GM12875 (cell line): ENCODE measurements at regions not wholly inside any gene's neighbourhood (a gene's known extent, or its start where the extent isn't known, plus 50 kb on each side); places are given as distances from the start of the nearest gene placed in this dataset.

Experiments
- H3K4me3 ChIP-seq: one replicate; pipeline ENCODE4 v1.5.1; 2011; ENCODE audit warnings: low read depth, low read length, control low read depth
- TF ChIP-seq, protein P1 (sequence below): IDR thresholded peaks from 2 replicates; pipeline ENCODE4 v1.5.1; 2011; ENCODE audit warnings: low read depth, mild to moderate bottlenecking, control low read depth, inconsistent platforms, low read length, moderate library complexity, borderline replicate concordance; ENCODE audit not compliant: insufficient read depth

DNA sequence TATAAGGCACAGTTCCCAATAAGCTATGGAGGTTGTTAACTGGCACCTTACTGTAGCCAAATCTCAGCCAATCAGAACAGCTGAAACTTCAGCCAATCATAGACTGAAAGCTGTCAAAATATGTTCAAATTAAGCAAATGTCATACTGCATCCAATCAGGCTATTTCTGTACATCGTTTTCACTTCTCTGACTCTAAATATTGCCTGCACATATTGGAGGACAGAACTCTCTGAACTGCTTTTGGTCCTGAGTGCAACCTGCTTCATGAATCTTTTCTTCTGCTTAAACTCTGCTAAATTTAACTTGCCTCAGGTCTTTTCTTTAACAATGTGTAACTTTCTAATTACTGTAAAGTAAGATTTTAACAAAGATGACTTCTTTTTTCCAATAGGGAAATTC, 1198.9 kb upstream of the PCDH7 start:
- TF ChIP-seq, protein P1, sequence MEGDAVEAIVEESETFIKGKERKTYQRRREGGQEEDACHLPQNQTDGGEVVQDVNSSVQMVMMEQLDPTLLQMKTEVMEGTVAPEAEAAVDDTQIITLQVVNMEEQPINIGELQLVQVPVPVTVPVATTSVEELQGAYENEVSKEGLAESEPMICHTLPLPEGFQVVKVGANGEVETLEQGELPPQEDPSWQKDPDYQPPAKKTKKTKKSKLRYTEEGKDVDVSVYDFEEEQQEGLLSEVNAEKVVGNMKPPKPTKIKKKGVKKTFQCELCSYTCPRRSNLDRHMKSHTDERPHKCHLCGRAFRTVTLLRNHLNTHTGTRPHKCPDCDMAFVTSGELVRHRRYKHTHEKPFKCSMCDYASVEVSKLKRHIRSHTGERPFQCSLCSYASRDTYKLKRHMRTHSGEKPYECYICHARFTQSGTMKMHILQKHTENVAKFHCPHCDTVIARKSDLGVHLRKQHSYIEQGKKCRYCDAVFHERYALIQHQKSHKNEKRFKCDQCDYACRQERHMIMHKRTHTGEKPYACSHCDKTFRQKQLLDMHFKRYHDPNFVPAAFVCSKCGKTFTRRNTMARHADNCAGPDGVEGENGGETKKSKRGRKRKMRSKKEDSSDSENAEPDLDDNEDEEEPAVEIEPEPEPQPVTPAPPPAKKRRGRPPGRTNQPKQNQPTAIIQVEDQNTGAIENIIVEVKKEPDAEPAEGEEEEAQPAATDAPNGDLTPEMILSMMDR = no peak
- no peak overlapping the region for H3K4me3 ChIP-seq

DNA sequence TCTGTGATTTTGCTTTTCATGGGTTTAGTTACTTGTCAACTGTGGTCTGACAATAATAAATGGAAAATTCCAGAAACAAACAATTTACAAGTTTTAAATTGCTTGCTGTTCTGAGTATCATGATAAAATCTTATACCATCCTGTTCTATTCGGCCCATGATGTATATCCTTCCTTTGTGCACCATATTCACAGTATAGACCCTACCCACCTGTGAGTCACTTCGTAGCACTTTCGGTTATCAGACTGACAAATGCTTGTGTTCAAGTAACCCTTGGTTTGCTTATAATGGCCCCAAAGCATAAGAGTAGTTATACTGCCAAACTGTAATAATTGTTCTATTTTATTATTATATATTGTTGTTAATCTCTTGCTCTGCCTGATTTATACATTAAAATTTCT, 1183.4 kb upstream of the PCDH7 start:
- no peak overlapping the region for H3K4me3 ChIP-seq
- TF ChIP-seq, protein P1 = no peak

DNA sequence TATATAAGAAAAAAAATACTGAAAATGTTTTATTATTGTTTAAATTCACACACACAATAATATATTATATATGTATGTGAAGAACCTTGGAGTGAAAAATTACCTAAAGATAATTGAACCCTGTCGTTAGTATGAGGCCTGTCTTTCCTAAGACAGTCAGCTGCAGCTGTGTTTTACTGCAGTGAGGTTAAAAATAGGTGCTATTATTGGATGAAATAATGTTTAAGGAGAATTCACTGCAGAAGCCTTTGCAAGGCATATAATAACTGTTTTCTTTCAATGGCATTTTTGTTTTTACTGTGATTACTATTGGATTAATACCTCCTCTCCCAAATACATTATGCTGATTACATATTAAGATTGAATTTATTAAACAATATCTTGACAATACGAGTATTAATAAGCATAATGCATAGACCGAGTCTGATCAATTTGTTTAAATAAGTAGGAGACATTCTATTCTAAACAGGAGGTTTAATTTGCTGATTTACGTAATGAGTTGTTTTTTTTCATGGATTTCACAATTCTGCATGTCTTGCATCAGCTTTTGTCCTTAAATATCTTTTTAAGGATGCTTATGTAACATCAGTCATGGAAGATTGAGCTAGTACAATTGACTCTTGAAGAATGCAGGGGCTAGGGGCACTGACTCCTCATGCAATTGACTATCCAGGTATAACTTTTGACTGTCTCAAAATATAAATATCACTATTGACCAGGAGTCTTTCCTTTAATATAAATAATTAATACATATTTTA, 1181.1 kb upstream of the PCDH7 start:
- H3K4me3 ChIP-seq = no peak overlapping the region
- TF ChIP-seq, protein P1 = no peak

DNA sequence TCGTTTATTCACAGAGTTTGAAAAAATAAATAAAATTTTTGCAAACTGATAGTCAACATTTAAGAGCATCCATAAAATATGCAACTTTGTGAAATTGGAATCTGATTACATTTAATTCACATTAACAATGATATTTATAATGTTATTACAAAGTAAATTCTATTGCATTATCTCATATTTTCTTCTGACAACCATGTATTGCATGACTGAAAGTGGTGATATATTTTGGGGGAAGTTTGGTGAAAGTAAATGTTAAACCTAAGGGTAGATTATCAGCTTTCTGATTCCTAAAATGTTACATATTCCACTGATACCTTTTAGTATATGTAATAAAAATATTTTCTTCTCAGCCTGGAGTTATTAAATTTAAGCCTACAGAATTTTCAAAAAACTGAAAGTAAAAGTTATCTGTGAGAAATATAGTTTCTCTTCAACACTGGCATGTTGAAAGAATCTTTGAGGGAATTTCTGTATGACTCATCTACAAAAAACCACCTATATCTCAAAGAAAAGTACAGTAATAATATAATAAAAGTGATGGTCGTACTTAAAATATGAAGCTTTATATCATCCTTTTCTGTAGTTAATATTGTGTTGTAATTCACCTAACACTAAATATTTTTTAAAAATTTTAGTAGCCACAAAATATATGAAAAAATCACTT, 1179.6 kb upstream of the PCDH7 start:
- TF ChIP-seq, protein P1 = no peak
- no peak overlapping the region for H3K4me3 ChIP-seq

DNA sequence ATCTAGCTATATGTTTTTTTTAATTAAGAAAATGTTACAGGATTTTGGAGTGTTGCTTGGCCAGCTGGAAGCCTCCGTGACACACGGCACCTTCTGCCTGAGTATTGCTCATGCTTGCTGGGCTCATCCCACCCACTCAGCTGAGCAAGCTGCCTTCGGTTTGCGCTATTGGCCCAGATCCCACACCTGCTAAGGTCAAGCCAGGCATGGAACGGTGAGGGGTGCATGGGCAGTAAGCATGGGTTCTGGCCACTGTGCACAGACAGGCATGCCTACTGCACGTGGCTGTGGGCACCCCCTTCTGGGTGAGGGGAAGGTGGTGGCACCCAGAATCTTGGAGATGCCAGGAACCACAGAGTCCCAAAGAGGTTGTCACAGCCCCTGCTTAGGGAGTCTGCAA, 1178.4 kb upstream of the PCDH7 start:
- TF ChIP-seq, protein P1 = no peak
- no peak overlapping the region for H3K4me3 ChIP-seq

DNA sequence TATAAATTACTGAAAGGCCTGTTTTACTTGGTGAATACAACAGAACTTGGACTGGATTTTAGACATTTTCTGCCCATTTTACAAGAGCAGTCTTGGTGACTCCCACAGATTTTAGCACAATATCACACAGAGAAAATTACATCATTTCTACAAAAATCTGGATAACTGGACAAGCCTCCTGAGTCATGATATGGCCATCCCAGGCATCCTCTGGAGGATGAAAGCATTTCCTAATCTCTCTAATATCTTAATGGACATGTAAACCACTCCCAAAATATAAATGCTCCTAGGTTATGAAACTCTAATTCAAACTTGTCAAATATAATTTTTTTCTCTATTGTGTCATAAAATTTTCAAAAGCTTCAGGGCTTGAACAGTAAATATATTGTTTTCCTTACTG, 1170.8 kb upstream of the PCDH7 start:
- TF ChIP-seq, protein P1 = no peak

DNA sequence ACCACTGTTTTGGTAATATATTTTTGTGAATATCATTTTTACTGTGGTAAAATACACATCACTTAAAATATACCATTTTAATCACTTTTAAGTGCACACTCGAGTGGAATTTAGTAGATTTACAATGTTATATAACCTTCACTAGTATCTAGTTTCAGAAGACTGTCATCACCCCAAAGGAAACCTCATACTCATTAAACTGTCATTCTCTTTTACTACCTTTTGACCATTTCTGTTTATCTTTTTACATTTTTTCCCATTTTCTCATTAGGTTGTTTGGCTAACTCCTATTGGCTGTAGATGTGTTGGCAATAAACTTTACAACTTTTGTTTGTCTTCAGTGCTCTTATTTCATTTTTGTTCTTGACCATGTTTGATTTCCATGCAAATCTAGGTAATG, 1168.3 kb upstream of the PCDH7 start:
- TF ChIP-seq, protein P1 = no peak

More for the DNA sequence above, 1170.8 kb upstream of the PCDH7 start:
- H3K4me3 ChIP-seq = no peak overlapping the region

More for the DNA sequence above, 1168.3 kb upstream of the PCDH7 start:
- H3K4me3 ChIP-seq = no peak overlapping the region
